Activated CD8-positive, alpha-beta memory T cell treated with anti-CD3 and anti-CD28 coated beads, Interleukin-2, amount 50 U/mL, for 48 hours (primary cell): ENCODE measurements at regions not wholly inside any gene's neighbourhood (a gene's known extent, or its start where the extent isn't known, plus 50 kb on each side); places are given as distances from the start of the nearest gene placed in this dataset.

Experiments
- DNase-seq: peaks from one replicate; pipeline ENCODE4 v3.0.0-alpha.2; 2020

DNA sequence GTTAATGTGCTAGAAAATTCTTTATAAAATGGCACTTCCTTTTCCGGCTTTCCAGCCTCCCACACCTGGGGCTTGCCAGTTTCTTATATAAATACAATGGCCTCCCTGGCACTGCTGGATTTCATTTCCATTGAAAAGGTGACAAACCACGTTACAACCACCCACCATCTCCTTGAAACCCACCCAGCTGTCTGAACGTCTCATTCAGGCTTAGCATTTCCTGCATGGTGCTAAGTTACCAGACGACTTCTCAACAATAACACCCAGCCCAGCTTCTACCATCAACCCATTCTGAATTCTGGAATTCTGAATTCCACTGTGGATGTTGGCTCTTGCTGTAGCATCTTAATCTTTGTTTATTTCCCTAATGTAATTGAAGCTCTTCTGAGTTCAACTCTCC, 499.8 kb upstream of the CELF2 start:
- no peak for DNase-seq

DNA sequence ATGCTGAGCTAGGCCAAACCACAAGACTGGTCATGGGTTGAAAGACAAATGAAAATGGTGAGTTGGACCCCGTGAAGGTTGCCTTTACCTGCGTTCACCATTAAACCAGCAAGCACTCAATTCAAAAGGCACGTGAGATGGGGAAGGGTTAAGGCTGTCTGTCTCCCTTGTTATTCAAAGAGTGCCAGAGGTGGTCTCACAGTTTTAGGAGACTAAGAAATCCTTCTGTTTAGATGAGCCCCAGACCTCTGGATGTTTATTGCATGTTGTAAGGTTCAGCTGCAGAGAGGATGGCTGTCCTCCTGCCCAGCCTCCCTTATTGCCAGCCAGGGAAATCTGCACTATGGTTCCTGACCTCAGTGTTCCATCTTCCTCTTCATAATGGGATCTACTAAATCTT, 498.0 kb upstream of the CELF2 start:
- DNase-seq: no peak

DNA sequence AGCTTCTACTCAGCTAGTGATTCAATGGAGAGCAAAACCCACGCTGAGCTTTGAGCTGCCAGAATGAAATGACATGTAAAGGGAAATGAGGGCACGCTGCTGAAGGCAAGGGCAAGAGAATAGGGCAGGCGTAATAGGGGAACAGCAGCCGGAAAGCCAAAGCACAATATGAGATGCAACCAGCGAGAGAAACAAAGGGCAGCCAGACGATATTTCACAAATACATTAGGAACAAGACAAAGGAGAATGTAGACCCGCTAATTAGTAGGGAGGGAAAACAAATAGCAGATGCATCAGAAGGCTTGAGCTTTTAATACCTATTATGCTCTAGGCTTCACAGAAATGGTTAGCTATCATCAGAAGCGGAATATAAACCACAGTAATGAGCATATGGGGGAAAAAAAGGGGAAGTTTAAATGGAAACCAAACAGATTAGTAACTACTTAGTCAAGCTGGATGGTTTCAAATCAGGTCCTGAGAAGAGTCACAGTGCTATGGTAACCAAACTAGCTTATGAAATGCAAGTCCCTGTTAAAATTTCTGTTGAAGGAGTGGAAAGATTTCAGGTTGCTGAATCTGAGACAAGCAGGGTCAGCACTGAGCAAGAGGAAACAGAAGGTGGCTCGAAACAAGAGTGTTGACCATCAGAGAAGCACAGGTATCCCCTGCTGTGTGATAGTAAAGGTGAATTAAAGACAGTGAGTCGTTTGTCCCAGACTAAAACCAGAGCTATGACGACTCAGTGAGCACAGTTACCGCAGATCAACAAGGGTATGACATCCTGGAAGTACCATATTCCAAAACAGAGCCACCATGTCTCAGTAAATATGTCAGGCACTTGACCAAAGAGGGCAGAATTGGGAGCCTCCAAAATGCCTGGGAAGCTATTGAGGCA, 496.9 kb upstream of the CELF2 start:
- DNase-seq: no peak

DNA sequence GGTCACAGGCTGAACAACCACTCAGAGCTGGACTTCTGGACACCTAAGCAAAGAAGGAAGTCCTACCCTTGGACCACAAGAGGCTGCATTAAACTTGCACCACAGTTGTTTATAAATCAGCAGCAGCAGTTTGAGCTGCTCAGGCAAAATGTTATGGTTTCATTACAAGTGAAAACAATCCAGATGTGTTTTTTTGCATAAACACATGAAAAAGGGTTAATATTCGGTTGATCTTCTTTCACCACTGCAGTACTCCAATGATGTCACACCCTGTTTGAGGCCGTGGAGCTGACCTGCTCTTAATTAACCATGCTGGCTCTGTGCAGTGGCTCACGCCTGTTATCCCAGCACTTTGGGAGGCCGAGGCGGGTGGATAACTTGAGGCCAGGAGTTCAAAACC, 490.8 kb upstream of the CELF2 start:
- no peak for DNase-seq

DNA sequence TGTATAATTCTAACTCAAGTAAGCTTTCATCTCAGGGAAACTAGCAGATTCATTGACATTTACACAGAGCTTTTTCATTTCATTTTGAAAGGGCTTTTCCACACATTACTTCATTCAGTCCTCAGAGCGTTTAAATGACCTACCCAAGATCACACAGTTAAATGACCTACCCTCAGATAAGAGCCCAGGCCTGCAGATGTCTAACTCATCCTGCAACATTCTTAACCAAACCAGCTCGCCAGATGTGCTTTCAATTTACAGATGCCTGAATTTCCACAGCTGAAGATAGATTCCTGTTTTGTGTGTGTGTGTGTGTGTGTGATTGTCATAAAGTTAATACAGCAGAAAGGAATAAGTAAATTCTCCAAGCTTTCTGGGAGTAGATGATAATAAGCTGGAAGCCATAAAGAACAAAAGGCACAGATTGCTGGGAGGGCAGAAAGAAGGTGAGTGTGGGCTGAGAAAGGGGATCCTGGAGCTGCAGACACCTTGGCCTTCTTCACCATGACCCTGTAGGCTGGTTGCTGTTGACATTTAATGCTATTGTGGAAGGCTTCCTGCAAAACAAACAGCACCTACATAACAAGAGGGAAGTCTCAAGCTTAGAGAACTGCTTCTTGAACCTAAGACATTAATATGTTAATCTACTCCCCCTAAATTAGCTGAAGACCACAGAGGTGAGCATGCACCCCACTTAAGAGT, 489.7 kb upstream of the CELF2 start:
- no peak for DNase-seq

DNA sequence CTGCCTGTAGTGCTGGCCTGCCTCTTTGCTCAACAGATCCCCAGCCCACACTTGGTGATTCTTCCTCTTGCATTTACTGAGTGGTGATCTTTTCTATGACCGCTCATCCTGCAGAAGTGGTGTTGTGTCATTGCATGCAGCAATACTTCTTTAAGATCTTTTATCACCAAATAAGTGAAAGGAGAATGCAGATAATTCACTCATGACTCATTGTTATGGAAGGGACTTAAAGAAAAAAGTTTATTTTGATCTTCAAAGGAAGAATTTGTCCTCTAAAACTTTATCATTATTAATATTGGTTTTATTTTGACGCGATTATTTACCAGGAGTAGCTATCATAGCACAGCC, 489.1 kb upstream of the CELF2 start:
- DNase-seq: no peak

DNA sequence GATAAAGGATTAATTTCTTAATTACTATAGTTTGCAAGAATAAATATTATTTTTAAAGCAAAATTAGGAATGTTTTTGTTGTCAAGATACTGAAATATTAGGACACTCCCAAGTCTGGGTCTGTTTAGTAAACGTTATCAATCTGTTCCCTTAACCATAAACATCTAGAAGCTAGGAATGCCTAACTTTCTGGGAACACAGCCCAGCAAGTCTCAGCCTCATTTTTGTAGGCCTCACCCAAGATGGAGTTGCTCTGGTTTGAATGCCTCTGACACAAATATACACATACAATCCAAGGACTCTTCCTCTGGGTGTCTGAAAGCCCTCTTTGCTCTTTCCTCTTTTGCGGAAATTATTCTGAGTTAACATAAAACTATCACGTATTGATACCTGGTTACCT, 487.4 kb upstream of the CELF2 start:
- DNase-seq: no peak

DNA sequence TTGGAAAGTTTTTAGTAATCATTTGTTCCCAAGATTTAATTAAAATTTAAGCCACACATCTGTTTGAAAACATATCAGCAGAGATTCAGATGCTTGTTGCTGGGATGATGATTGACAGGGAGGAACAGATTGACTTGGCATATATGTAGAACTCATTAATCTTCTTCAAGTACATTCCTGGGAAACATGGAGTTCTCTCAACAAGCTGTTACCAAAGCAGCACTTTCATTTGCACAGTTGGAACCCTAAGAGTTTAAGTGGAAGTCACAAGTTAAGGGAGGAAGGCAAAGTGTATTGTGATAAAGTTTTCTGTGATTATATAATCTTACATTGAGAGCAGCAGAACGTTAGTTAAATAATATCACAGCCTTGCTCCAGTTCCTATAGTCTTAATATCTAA, 485.4 kb upstream of the CELF2 start:
- no peak for DNase-seq

DNA sequence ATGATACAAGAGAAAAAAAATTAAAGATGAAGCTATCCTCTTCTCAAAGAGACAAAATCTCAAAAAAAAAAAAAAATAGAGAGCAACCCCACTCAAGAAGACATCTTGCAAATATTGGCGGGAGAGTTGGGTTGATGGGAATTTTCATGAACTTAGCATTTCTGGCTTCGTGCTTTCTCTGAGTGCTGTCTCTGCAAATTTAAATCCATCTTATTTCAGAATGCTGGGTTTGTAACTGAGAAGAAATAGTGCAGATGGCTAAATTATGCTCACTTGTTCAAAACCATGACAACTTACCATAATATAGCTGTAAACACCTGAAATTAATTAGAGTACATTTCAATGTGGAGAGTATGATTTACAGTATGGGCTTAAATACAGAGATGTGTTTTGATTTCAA, 484.8 kb upstream of the CELF2 start:
- no peak for DNase-seq

DNA sequence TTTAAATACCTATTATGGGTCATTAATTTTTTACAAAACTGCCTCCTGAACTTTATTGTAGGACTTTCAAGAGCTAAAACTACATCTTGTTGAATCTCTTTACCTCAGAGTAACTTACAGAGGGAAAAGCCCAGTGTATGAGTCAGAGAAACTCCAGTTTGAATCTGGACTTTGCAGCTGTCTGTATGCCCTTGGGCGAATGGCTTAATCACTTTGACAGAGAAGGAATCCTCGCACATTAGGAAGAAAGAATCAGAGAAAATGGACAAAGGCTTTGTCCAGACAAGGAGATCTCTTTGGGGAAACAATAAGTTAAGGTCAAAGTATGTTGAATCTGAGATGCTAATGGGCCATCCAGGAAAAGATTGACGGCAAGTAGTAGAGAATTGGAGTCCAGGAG, 484.2 kb upstream of the CELF2 start:
- no peak for DNase-seq

DNA sequence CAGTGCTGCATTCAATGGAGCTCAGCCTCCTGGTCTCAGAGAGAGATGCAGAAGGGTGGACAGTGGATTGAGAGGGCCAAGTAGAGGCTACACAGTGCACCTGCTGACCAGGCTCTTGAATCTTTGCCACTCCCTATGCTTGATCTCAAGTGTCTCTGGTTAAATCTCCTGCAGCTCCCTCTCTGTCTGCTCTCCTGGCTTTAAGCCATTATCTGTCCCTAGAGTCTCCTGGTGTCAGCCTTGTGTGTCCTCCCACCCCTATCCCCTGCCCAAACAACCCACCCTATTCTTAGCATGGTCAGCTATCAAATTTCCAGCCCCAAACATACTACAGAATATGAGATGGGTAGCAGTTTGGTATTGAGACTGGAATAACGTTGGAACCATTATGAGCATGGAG, 479.3 kb upstream of the CELF2 start:
- DNase-seq: no peak

DNA sequence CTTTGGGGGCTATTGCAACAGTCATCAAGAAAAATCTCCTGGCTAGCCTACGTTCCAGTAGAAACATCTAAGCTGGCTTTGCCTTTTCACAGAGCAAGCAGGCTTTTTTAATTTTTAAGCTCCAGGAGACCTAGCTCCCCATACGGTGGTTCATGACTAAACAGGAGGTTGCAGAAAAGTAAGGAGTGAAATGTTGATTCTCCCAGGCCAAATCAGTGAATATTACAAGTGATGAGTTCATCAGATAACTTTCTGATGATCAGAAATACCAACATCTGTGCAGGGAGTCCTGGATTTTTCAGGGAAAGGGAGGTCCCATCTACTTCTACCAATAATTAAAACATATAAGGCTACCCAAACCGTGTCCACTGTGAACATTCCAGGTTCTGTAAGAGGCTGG, 477.3 kb upstream of the CELF2 start:
- no peak for DNase-seq

DNA sequence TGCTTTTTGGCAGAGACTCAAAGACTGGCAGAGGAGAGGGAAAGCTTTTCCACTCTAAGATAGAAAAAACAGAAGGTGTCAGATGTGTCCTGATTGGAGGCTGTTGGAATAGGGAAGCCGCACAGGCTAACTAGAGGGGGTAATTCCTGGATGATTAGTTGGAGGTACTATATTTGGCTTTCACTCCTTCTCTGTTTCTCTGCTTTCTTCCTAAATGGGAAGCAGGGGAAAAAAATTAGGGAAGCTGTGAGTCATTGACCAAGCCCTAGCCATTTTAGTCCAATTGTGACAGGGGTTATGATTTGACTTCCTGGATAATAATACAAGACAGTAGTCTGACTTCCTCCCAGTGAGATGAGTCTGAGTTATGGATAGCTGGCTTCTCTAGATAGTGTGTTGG, 475.2 kb upstream of the CELF2 start:
- DNase-seq: no peak

DNA sequence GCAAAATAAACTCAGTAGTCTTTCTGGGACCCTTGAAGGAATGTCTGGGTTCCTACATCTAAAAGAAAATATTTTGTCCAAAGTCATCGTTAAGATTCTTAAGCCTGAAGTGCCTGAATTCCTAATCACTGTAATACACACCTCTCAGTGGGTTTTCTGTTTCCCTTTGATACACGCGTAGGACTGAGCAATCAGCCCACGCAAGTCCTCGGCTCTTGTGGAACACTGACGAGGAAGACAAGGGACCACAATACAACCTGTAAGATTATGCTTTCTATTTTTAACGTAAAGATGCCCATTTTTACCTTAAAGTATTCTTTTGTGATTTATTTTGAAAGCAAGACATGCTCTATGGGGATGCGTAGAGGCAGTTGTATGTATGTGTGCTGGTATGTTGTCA, 472.8 kb upstream of the CELF2 start:
- DNase-seq: no peak

DNA sequence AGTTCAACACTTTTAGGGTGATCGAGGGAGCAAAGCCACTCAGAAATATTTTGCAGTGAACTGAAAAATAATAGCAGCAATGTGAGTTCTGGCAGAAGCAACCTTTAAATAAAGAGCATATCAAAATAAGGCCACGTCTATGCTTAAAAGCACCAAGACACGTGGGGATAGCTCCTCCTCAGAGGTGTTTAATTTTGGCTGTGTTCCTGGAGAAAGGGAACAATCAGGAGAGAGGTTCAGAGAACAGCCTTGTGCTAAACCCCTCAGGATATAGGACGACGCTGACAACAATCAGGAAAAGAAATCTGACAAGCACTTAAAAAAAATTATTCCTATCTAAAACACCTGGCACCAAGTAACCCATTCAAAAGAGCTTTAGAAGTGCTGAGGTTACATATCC, 471.9 kb upstream of the CELF2 start:
- no peak for DNase-seq

DNA sequence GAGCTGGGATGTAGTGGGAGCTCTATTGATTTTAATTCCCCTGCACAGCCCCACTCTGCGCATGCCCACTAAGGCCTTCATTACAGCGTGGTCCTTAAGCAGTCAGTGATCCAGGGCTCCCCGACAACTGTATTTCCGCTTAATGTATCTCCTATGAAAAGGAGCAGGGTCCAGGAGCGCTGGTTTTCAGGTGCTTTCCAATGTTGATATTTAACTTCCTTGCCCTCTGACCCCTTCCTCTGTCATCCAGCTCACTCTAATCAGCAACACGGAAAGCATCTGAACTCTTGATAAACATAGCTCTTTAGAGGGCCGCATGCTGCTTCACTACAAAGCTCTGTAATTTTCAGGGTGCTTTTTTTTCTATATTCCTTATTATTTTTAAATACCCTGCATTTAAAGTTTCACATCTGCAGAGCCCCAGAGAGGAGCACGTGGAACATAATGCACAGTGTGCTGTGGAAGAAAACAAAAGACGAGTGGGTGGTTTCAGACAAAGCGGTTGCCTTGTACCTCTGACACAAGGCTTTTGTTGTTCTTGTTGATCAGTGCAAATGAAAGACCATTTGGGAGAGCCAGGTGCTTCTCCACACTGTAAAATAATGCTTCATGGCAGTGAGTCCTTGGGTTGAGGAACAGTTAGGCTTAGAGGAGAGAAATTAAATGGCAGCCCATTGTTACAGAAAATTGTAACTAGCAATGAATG, 465.9 kb upstream of the CELF2 start:
- DNase-seq: no peak

DNA sequence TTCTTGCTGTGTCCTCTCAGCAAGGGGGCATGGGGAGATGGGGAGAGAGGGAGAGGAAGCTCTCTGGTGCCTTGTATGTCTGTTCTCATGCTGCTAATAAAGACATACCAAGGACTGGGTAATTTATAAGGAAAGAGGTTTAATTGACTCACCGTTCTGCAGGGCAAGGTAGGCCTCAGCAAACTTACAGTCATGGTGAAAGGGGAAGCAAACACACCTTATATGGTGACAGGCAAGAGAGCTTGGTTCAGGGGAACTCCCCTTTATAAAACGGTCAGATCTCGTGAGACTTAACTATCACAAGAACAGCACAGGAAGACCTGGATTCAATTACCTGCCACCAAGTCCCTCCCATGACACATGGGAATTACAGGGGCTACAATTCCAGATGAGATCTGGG, 464.7 kb upstream of the CELF2 start:
- DNase-seq: no peak

DNA sequence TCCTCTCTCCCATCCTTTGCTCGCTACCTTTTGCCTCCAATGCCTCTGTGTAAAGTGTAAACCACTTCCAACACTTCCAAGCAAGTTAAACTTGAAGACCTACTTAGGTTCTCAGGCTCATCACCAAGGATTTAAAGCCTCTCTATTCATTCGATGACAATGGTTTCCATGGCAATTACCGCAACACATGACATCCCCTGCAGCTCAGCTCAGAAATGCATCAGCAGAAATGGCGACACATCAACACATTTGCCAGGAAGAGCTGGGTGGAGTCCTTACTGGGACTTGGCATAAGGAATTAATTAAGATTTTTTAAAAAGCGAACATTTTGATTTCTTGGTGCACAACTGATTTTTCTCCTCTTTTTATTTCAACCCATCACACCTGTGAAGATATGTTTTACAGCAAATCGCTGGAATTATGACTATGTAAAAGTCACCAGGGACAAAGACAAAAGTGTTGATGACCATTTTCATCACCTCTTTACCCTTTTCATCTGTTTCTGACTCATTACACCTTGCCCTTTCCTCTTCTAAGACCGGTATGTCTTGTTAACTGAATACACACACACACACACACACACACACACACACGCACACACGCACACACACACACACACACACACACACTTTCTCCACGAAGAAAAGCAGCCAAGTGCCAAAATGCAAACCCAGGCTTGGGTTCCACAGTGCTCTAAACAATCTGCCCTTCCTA, 453.4 kb upstream of the CELF2 start:
- no peak for DNase-seq

DNA sequence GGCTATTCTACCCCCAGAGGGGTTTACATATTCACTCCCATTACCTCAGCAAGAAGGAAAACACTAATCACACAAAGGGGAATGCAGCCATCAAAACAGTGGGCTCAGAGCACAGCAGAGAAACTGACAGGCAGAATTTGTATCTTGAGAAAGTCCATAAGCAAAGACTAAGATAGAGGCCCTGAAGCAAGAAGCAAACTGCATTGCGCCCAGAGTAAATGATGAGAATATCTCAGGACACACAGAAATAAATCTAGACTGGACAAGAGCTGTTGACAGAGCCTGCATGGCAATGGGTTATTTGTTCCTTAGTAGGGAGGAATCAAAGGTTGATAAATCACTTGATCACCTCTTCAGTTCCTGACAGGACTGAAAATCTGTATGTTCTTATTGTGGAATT, 440.7 kb upstream of the CELF2 start:
- no peak for DNase-seq

DNA sequence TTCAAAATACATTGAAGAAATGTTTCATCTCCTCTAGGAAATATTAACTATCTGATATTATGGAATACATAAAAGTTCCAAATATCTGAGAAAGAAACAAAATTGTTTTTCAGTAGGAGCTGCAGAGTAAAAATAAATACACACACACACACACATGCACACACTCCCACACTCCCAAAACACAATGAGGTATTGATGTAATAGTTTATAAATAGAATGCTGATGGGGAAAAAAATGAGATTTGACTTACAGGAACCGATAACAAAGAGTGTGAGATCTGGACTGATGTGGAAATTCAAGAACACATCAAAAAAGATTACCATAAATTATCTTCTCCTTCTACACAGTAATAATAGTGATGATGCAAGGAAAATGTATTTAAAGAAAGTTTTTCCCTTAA, 438.0 kb upstream of the CELF2 start:
- DNase-seq: no peak

DNA sequence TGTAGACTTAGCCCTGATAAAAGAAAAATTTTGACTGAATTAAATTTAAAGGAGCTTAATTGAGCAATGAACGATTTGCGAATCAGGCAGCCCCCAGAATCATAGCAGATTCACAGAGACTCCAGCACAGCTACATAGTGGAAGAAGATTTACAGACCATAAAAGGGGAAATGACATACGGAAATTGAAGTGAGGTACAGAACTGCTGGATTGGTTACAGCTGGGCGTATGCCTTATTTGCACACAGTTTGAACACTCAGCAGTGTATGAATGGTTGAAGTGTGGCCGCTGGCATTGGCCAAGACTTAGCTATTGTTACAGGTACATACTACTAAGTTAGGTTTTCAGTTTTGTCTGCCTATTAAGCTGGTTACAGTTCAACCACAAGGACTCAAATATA, 433.5 kb upstream of the CELF2 start:
- DNase-seq: no peak

DNA sequence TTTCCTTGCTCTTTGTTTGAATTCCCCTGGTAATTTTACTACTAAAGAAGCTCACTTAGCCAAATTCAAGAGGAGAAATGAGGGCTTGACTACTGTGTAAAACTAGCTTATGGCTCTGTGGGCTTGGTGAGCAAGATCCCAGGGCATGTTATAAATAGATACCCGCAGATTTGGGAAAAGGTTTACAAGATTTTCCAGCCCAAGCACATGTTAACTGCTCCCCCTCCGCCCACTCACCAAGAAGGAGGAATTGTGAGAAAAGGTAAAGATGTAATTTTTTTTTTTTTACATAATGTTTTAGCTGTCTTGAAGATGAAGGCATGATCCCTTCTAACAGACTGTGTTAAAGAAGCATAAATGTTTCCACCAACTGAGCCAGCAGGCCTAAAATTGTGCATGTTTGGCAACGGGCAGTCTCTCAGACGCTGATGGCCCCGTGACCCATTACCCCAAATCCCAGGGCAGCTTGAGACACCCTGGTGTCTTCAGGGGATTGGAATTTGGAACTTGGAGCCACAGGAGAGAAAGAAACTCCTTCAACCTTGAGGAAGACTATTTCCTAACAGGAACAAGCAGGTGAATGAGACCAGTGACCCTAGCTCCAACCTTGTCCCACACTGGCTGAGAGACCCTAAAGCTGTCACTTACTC, 429.8 kb upstream of the CELF2 start:
- DNase-seq: no peak
